Duodenal mucosa (tissue), 2 donors: ENCODE measurements at regions not wholly inside any gene's neighbourhood (a gene's known extent, or its start where the extent isn't known, plus 50 kb on each side); places are given as distances from the start of the nearest gene placed in this dataset.

ENCODE experiments used
- H3K27ac ChIP-seq: one replicate; pipeline ENCODE4 v1.7.0; 2013; ENCODE audit warnings: low read depth, low read length
- H3K27me3 ChIP-seq, 2 donors: one replicate each; pipeline ENCODE4 v1.7.0; 2013; ENCODE audit warnings: low read length in 2 of 2, control low read depth in 1 of 2; ENCODE audit not compliant: insufficient read depth in 2 of 2, control insufficient read depth in 1 of 2
- H3K36me3 ChIP-seq, 2 donors: one replicate each; pipeline ENCODE4 v1.7.0; 2013; ENCODE audit warnings: low read length in 2 of 2, control low read depth in 1 of 2; ENCODE audit not compliant: insufficient read depth in 2 of 2, control insufficient read depth in 1 of 2
- H3K4me1 ChIP-seq, 2 donors: one replicate each; pipeline ENCODE4 v1.7.0; 2013; ENCODE audit warnings: low read length in 2 of 2, control low read depth in 1 of 2; ENCODE audit not compliant: insufficient read depth in 2 of 2, control insufficient read depth in 1 of 2
- H3K4me3 ChIP-seq, 2 donors: one replicate each; pipeline ENCODE4 v1.7.0; 2013; ENCODE audit warnings: low read length in 2 of 2, low read depth in 1 of 2
- H3K9ac ChIP-seq, 2 donors: one replicate each; pipeline ENCODE4 v1.7.0; 2013; ENCODE audit warnings: low read length in 2 of 2, low read depth in 1 of 2
- H3K9me3 ChIP-seq, 2 donors: one replicate each; pipeline ENCODE4 v1.7.0; 2013; ENCODE audit warnings: low read length in 2 of 2, control low read depth in 1 of 2; ENCODE audit not compliant: control insufficient read depth in 1 of 2

GRCh38 chr7:17075601-17076255, 193.9 kb upstream of the AGR3 start:
- H3K9ac ChIP-seq: no peak overlapping the region
- H3K4me1 ChIP-seq: no peaks in the 10 kb centered on the region

GRCh38 chr7:17078298-17078697, 196.5 kb upstream of the AGR3 start:
- Histone ChIP-seq H3K9ac (no peak overlapping the region), H3K27ac (no peak overlapping the region), H3K36me3 (no peaks in the 10 kb centered on the region), H3K4me3 (no peak overlapping the region), H3K27me3 (no peaks in the 10 kb centered on the region), H3K4me1 (no peaks in the 10 kb centered on the region), H3K9me3 (no peaks in the 10 kb centered on the region)

More at GRCh38 chr7:17075601-17076255, 193.9 kb upstream of the AGR3 start:
- no peaks in the 10 kb centered on the region for H3K27me3 ChIP-seq
- H3K36me3 ChIP-seq: no peaks in the 10 kb centered on the region
- no peaks in the 10 kb centered on the region for H3K9me3 ChIP-seq
- H3K27ac ChIP-seq: no peak overlapping the region
- no peak overlapping the region for H3K4me3 ChIP-seq

GRCh38 chr7:17083392-17084165, 201.8 kb upstream of the AGR3 start:
- Histone ChIP-seq H3K4me1 (no peaks in the 10 kb centered on the region), H3K4me3 (no peak overlapping the region), H3K27ac (no peak overlapping the region), H3K36me3 (no peaks in the 10 kb centered on the region), H3K9me3 (no peaks in the 10 kb centered on the region), H3K27me3 (no peaks in the 10 kb centered on the region), H3K9ac (no peak overlapping the region)

GRCh38 chr7:17084166-17084475, 202.3 kb upstream of the AGR3 start:
- H3K4me1 ChIP-seq: no peaks in the 10 kb centered on the region
- H3K27me3 ChIP-seq: no peaks in the 10 kb centered on the region
- H3K9me3 ChIP-seq: no peaks in the 10 kb centered on the region
- no peak overlapping the region for H3K4me3 ChIP-seq
- no peaks in the 10 kb centered on the region for H3K36me3 ChIP-seq
- H3K27ac ChIP-seq: no peak overlapping the region
- no peak overlapping the region for H3K9ac ChIP-seq

- H3K27me3 ChIP-seq: no peaks in the 10 kb centered on the region
- no peak overlapping the region for H3K4me3 ChIP-seq
- no peaks in the 10 kb centered on the region for H3K9me3 ChIP-seq
- no peaks in the 10 kb centered on the region for H3K4me1 ChIP-seq
- H3K27ac ChIP-seq: no peak overlapping the region
- no peaks in the 10 kb centered on the region for H3K36me3 ChIP-seq
- no peak overlapping the region for H3K9ac ChIP-seq
These were observed 203.4 kb upstream of the AGR3 start for GRCh38 chr7:17085186-17085585.

- Histone ChIP-seq H3K27me3 (no peaks in the 10 kb centered on the region), H3K4me3 (no peak overlapping the region), H3K36me3 (no peaks in the 10 kb centered on the region), H3K4me1 (no peaks in the 10 kb centered on the region), H3K9ac (no peak overlapping the region), H3K9me3 (no peaks in the 10 kb centered on the region), H3K27ac (no peak overlapping the region)
These were observed 204.6 kb upstream of the AGR3 start for GRCh38 chr7:17086403-17086802.

GRCh38 chr7:17090751-17091150, 207.7 kb upstream of the AHR start:
- Histone ChIP-seq H3K27ac (no peak overlapping the region), H3K36me3 (no peaks in the 10 kb centered on the region), H3K9me3 (no peaks in the 10 kb centered on the region), H3K4me1 (no peaks in the 10 kb centered on the region), H3K9ac (no peak overlapping the region), H3K4me3 (no peak overlapping the region), H3K27me3 (no peaks in the 10 kb centered on the region)

GRCh38 chr7:17093461-17093860, 205.0 kb upstream of the AHR start:
- Histone ChIP-seq H3K36me3 (no peaks in the 10 kb centered on the region), H3K27me3 (no peaks in the 10 kb centered on the region), H3K27ac (no peak overlapping the region), H3K4me3 (no peak overlapping the region), H3K9me3 (no peaks in the 10 kb centered on the region), H3K9ac (no peak overlapping the region), H3K4me1 (peaks cover 0 to 5% of the 10 kb centered on the region in 2 donors)

GRCh38 chr7:17094963-17095574, 203.4 kb upstream of the AHR start:
- H3K9me3 ChIP-seq: no peaks in the 10 kb centered on the region
- no peak overlapping the region for H3K4me3 ChIP-seq
- no peak overlapping the region for H3K27ac ChIP-seq
- peaks cover 0 to 17% of the 10 kb centered on the region in 2 donors for H3K4me1 ChIP-seq
- H3K27me3 ChIP-seq: no peaks in the 10 kb centered on the region
- H3K36me3 ChIP-seq: no peaks in the 10 kb centered on the region
- H3K9ac ChIP-seq: no peak overlapping the region

- H3K4me1 ChIP-seq: peaks cover 0 to 17% of the 10 kb centered on the region in 2 donors
- no peak overlapping the region for H3K9ac ChIP-seq
- no peak overlapping the region for H3K27ac ChIP-seq
- no peaks in the 10 kb centered on the region for H3K27me3 ChIP-seq
- H3K4me3 ChIP-seq: no peak overlapping the region
- no peaks in the 10 kb centered on the region for H3K36me3 ChIP-seq
- no peaks in the 10 kb centered on the region for H3K9me3 ChIP-seq
These were observed 202.5 kb upstream of the AHR start for GRCh38 chr7:17095931-17096330.
